GM06990 (cell line): ENCODE measurements at regions not wholly inside any gene's neighbourhood (a gene's known extent, or its start where the extent isn't known, plus 50 kb on each side); places are given as distances from the start of the nearest gene placed in this dataset.
"Not testable (repeated sequence)": the region's sequence is repeated elsewhere in the genome, so short reads cannot be mapped to it uniquely, and the experiment has no call there.

Source experiments
- DNase-seq: peaks from one replicate; pipeline ENCODE4 v3.0.0-alpha.2; 2011; ENCODE audit not compliant: insufficient read length; ENCODE audit errors: extremely low read depth
- H3K27me3 ChIP-seq: replicated peaks from 2 replicates; pipeline ENCODE4 v1.6.0; 2011; ENCODE audit warnings: low read length; ENCODE audit not compliant: control insufficient read depth, insufficient read depth
- H3K36me3 ChIP-seq: 2 replicates; pipeline ENCODE4 v1.5.1; 2011; ENCODE audit warnings: low read length; ENCODE audit not compliant: control insufficient read depth, insufficient read depth
- H3K4me3 ChIP-seq: replicated peaks from 2 replicates; pipeline ENCODE4 v1.5.1; 2011; ENCODE audit warnings: low read depth, mild to moderate bottlenecking, control low read depth, low read length
- TF ChIP-seq, protein P1 (sequence below): IDR thresholded peaks from 2 replicates; pipeline ENCODE4 v1.5.1; 2011; ENCODE audit warnings: low read length, control low read depth, mild to moderate bottlenecking, inconsistent platforms; ENCODE audit not compliant: insufficient read depth, poor library complexity, severe bottlenecking

DNA sequence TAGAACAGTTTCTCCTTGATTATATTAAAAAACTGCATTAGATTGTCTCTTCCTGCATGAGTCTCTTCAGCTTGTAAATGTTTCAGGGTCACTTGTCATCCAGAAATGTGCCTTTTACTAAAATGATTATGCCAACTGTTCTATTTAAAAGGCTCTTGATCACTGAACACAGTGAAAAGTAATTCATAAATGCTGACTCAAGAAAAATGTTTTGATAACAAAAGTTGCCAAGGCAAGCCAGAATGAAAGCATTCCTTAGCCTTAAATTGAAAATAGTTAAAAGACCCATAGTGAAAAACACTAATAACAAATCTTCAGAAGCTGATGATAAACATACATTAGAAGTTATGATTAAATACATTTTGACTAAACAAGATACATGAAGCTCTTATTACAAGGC is 356.0 kb upstream of the KIF2B start:
- TF ChIP-seq, protein P1, sequence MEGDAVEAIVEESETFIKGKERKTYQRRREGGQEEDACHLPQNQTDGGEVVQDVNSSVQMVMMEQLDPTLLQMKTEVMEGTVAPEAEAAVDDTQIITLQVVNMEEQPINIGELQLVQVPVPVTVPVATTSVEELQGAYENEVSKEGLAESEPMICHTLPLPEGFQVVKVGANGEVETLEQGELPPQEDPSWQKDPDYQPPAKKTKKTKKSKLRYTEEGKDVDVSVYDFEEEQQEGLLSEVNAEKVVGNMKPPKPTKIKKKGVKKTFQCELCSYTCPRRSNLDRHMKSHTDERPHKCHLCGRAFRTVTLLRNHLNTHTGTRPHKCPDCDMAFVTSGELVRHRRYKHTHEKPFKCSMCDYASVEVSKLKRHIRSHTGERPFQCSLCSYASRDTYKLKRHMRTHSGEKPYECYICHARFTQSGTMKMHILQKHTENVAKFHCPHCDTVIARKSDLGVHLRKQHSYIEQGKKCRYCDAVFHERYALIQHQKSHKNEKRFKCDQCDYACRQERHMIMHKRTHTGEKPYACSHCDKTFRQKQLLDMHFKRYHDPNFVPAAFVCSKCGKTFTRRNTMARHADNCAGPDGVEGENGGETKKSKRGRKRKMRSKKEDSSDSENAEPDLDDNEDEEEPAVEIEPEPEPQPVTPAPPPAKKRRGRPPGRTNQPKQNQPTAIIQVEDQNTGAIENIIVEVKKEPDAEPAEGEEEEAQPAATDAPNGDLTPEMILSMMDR: no peak
- Histone ChIP-seq H3K36me3 (no peaks in the 10 kb centered on the region), H3K4me3 (no peak overlapping the region), H3K27me3 (no peaks in the 10 kb centered on the region)
- DNase-seq: no peak

DNA sequence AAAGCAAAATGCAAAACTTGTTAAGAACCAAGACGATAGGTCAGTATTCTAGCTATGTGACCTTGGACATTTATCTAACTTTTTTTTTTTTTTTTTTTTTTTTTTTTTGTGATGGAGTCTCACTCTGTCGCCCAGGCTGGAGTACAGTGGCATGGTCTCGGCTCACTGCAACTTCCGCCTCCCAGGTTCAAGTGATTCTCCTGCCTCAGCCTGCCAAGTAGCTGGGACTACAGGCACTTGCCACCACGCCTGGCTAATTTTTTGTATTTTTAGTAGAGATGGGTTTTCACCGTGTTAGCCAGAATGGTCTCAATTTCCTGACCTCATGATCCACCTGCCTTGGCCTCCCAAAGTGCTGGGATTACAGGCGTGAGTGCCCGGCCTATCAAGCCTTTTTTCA is 358.3 kb upstream of the KIF2B start:
- H3K27me3 ChIP-seq, H3K4me3 ChIP-seq, H3K36me3 ChIP-seq, DNase-seq: not testable (repeated sequence)

- TF ChIP-seq, protein P1: no peak
- no peak for DNase-seq
- Histone ChIP-seq H3K4me3 (no peak overlapping the region), H3K27me3 (no peaks in the 10 kb centered on the region), H3K36me3 (no peaks in the 10 kb centered on the region)
Observed at GRCh38 chr17:53463363-53463762, 359.4 kb upstream of the KIF2B start.

DNA sequence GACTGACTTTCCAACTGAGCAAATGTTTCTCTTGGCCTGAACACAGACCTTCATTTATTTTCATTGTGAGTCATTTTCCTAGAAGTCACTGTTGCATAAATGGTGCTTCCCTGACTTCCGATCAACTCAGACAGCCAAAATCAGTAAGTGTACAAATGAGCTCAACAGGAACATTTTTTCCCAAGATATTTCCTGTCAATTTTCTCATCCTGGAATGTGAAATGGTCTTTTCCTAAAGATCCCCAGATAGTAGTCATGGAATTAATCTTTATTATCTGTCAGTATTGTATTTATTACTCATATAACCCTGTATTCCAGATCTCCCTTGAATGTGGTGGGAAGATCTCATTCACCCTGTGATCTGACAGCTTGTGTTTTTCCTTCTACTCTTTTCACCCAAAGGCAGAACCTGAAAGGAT is 360.3 kb upstream of the KIF2B start:
- no peak overlapping the region for H3K4me3 ChIP-seq
- TF ChIP-seq, protein P1: no peak
- H3K27me3 ChIP-seq: no peaks in the 10 kb centered on the region
- no peak for DNase-seq
- H3K36me3 ChIP-seq: no peaks in the 10 kb centered on the region

DNA sequence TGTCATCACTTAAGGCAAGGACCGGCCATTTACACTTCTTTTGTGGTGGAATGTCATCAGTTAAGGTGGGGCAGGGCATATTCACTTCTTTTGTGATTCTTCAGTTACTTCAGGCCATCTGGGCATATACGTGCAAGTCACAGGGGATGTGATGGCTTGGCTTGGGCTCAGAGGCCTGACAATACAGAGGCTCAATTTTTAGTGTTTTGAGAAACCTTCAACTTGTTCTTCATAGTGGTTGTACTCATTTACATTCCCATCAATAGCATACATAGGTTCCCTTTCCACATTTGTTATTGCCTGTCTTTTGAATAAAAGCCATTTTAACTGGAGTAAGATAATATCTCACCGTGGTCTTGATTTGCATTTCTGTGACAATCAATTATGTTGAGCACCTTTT is 366.8 kb upstream of the KIF2B start:
- not testable (repeated sequence) for H3K36me3 ChIP-seq, H3K4me3 ChIP-seq, H3K27me3 ChIP-seq, DNase-seq

DNA sequence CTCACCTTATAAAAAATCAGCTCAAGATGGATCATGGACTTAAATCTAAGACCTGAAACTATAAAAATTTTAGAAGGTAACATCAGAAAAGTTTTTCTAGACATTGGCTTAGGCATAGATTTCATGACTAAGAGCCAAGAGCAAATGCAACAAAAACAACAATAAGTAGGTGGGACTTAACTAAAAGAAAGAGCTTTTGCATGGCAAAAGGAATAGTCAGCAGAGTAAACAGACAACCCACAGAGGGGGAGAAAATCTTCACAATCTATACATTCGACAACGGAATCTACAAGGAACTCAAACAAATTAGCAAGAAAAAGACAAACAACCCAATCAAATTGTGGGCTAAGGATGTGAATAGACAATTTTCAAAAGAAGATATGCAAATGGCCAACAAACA is 368.4 kb upstream of the KIF2B start:
- TF ChIP-seq, protein P1: no peak
- no peak for DNase-seq
- Histone ChIP-seq H3K27me3 (no peaks in the 10 kb centered on the region), H3K4me3 (no peak overlapping the region), H3K36me3 (no peaks in the 10 kb centered on the region)

DNA sequence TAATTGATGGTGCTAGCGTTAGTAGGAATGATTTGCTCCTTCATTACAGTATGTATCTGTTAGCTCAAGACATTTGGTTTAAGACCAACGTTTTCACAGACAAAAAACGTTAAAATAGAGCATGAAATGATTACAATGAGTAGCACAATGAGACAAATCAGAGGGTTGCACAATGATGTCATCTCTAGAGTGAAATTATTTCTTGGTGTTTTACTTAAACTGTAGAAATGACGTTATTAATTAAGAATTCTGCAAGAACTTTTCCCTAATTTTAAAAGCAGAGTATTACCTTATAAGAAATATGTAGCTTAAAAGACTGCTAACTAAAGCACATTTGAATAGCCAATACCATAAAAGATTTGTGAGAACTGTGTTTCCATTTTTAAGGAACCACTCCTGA is 373.4 kb upstream of the KIF2B start:
- H3K36me3 ChIP-seq: no peaks in the 10 kb centered on the region
- TF ChIP-seq, protein P1: no peak
- DNase-seq: no peak

More for the DNA sequence above, 373.4 kb upstream of the KIF2B start:
- Histone ChIP-seq H3K4me3 (no peak overlapping the region), H3K27me3 (no peaks in the 10 kb centered on the region)
